GM23338 (cell line): ENCODE measurements at regions not wholly inside any gene's neighbourhood (a gene's known extent, or its start where the extent isn't known, plus 50 kb on each side); places are given as distances from the start of the nearest gene placed in this dataset.

Source experiments
- CTCF ChIP-seq, 2 experiments: fragments of 200-600 bp in 1 of 2; sonication (generic) in 1 of 2; conservative IDR thresholded peaks; 2 replicates each; pipeline versions ENCODE4 v1.5.1 to v1.6.1; 2016 to 2017; ENCODE audit warnings: antibody characterized with exemption in 2 of 2, low read depth in 2 of 2, mild to moderate bottlenecking in 2 of 2, moderate library complexity in 1 of 2
- STAT1 ChIP-seq: IDR thresholded peaks from one replicate; pipeline ENCODE4 v1.6.1; 2016; ENCODE audit warnings: antibody characterized with exemption; ENCODE audit not compliant: unreplicated experiment

GRCh38 chr21:41622831-41623548, 115.0 kb upstream of the TMPRSS2 start:
- TF ChIP-seq CTCF (conservative IDR thresholded peaks at IDR 0.05; ENCODE audit: low read depth in 2 of 2), result no peak
- no peak for TF ChIP-seq STAT1
